HUDEP-2 (cell line): ENCODE measurements at regions not wholly inside any gene's neighbourhood (a gene's known extent, or its start where the extent isn't known, plus 50 kb on each side); places are given as distances from the start of the nearest gene placed in this dataset.
"Not testable (repeated sequence)": the region's sequence is repeated elsewhere in the genome, so short reads cannot be mapped to it uniquely, and the experiment has no call there.

ENCODE experiments used
- DNase-seq, 76 experiments: peaks; one replicate each; lab custom pipeline; 2025; ENCODE audit not compliant: unreplicated experiment in 76 of 76; lab: John Stamatoyannopoulos, UW

GRCh38 chr2:140178234-140178633 is 1398.0 kb upstream of the NXPH2 start:
- DNase-seq = no peak

GRCh38 chr2:140177086-140177485 is 1396.9 kb upstream of the NXPH2 start:
- no peak for DNase-seq

GRCh38 chr2:140173790-140174189 is 1393.6 kb upstream of the NXPH2 start:
- no peak for DNase-seq

GRCh38 chr2:140164449-140164848 is 1384.3 kb upstream of the NXPH2 start:
- DNase-seq = no peak

GRCh38 chr2:140158259-140158658 is 1378.1 kb upstream of the NXPH2 start:
- no peak for DNase-seq

GRCh38 chr2:140157816-140158215 is 1377.6 kb upstream of the NXPH2 start:
- DNase-seq = no peak

- no peak for DNase-seq
Observed at GRCh38 chr2:140154706-140155105, 1374.5 kb upstream of the NXPH2 start.

GRCh38 chr2:140154271-140154670 is 1374.1 kb upstream of the NXPH2 start:
- DNase-seq = no peak

- no peak for DNase-seq
Observed at GRCh38 chr2:140144611-140145010, 1364.4 kb upstream of the NXPH2 start.

- no peak for DNase-seq
Observed at GRCh38 chr2:140138736-140139135, 1358.5 kb upstream of the NXPH2 start.

- DNase-seq = no peak
Observed at GRCh38 chr2:140136861-140137260, 1356.7 kb upstream of the NXPH2 start.

GRCh38 chr2:140136366-140136765 is 1356.2 kb upstream of the NXPH2 start:
- no peak for DNase-seq

GRCh38 chr2:140128909-140129308 is 1348.7 kb upstream of the NXPH2 start:
- DNase-seq = no peak

GRCh38 chr2:140122001-140122400 is 1341.8 kb upstream of the NXPH2 start:
- DNase-seq = no peak

GRCh38 chr2:140117386-140117785 is 1337.2 kb upstream of the NXPH2 start:
- no peak for DNase-seq

GRCh38 chr2:140108706-140109475 is 1328.7 kb upstream of the NXPH2 start:
- no peak for DNase-seq

- no peak for DNase-seq
Observed at GRCh38 chr2:140091926-140092325, 1311.7 kb upstream of the NXPH2 start.

GRCh38 chr2:140086964-140087363 is 1306.8 kb upstream of the NXPH2 start:
- DNase-seq = no peak

- no peak for DNase-seq
Observed at GRCh38 chr2:140085674-140086073, 1305.5 kb upstream of the NXPH2 start.

- DNase-seq = no peak
Observed at GRCh38 chr2:140079038-140079437, 1298.8 kb upstream of the NXPH2 start.

GRCh38 chr2:140076164-140076563 is 1296.0 kb upstream of the NXPH2 start:
- no peak for DNase-seq

GRCh38 chr2:140073763-140074162 is 1293.6 kb upstream of the NXPH2 start:
- not testable (repeated sequence) for DNase-seq

- DNase-seq = no peak
Observed at GRCh38 chr2:140067661-140068060, 1287.5 kb upstream of the NXPH2 start.
